Hematopoietic multipotent progenitor cell treated with erythropoietin and hydrocortisone succinate and interleukin-3 and kit ligand, for 17 days (in vitro differentiated cells): ENCODE measurements at regions not wholly inside any gene's neighbourhood (a gene's known extent, or its start where the extent isn't known, plus 50 kb on each side); places are given as distances from the start of the nearest gene placed in this dataset.
"Not testable (repeated sequence)": the region's sequence is repeated elsewhere in the genome, so short reads cannot be mapped to it uniquely, and the experiment has no call there.

Experiments used
- DNase-seq: peaks from one replicate; pipeline ENCODE4 v3.0.0-alpha.2; 2015; ENCODE audit warnings: low spot score

GRCh38 chr4:124427095-124427767, 285.3 kb downstream of the ANKRD50 start:
- DNase-seq = no peak

- no peak for DNase-seq
These were observed 283.9 kb downstream of the ANKRD50 start for GRCh38 chr4:124428648-124429047.

GRCh38 chr4:124429746-124430250, 282.7 kb downstream of the ANKRD50 start:
- DNase-seq = no peak

- DNase-seq = no peak
These were observed 280.8 kb downstream of the ANKRD50 start for GRCh38 chr4:124431653-124432192.

- DNase-seq = no peak
These were observed 280.0 kb downstream of the ANKRD50 start for GRCh38 chr4:124432500-124432899.

- no peak for DNase-seq
These were observed 279.5 kb downstream of the ANKRD50 start for GRCh38 chr4:124433044-124433443.

GRCh38 chr4:124433500-124433899, 279.0 kb downstream of the ANKRD50 start:
- DNase-seq = no peak

GRCh38 chr4:124435274-124435950, 277.1 kb downstream of the ANKRD50 start:
- DNase-seq = no peak

GRCh38 chr4:124437853-124438495, 274.6 kb downstream of the ANKRD50 start:
- DNase-seq = no peak

- no peak for DNase-seq
These were observed 267.5 kb downstream of the ANKRD50 start for GRCh38 chr4:124445071-124445470.

- no peak for DNase-seq
These were observed 262.7 kb downstream of the ANKRD50 start for GRCh38 chr4:124449881-124450280.

GRCh38 chr4:124450851-124451250, 261.7 kb downstream of the ANKRD50 start:
- no peak for DNase-seq

- DNase-seq = no peak
These were observed 257.7 kb downstream of the ANKRD50 start for GRCh38 chr4:124454772-124455270.

GRCh38 chr4:124455671-124456070, 256.9 kb downstream of the ANKRD50 start:
- no peak for DNase-seq

GRCh38 chr4:124459196-124459940, 253.2 kb downstream of the ANKRD50 start:
- DNase-seq = no peak

GRCh38 chr4:124459941-124460310, 252.6 kb downstream of the ANKRD50 start:
- DNase-seq = no peak

- DNase-seq = not testable (repeated sequence)
These were observed 250.9 kb downstream of the ANKRD50 start for GRCh38 chr4:124461592-124461991.

GRCh38 chr4:124462954-124463828, 249.3 kb downstream of the ANKRD50 start:
- no peak for DNase-seq

GRCh38 chr4:124464836-124465235, 247.7 kb downstream of the ANKRD50 start:
- no peak for DNase-seq

- DNase-seq = no peak
These were observed 244.2 kb downstream of the ANKRD50 start for GRCh38 chr4:124468360-124468759.

- no peak for DNase-seq
These were observed 242.6 kb downstream of the ANKRD50 start for GRCh38 chr4:124469981-124470380.
